Small intestine (tissue), 7 donors: ENCODE measurements at regions not wholly inside any gene's neighbourhood (a gene's known extent, or its start where the extent isn't known, plus 50 kb on each side); places are given as distances from the start of the nearest gene placed in this dataset.
"Not testable (repeated sequence)": the region's sequence is repeated elsewhere in the genome, so short reads cannot be mapped to it uniquely, and the experiment has no call there.

ENCODE experiments used
- DNase-seq, 2 donors: peaks; one replicate each; pipeline versions ENCODE4 v3.0.0 to v3.0.0-alpha.2; 2013
- FAIRE-seq: peaks from 2 replicates; lab custom pipeline; 2012; peaks lifted over from hg19 to GRCh38; lab: Jason Lieb, UNC
- H3K27ac ChIP-seq, 3 donors: one replicate each; pipeline ENCODE4 v1.5.1; 2013; ENCODE audit warnings: low read length in 2 of 3, mild to moderate bottlenecking in 2 of 3, control low read depth in 1 of 3, inconsistent platforms in 1 of 3, low read depth in 1 of 3, moderate library complexity in 1 of 3
- H3K27me3 ChIP-seq, 3 donors: one replicate each; pipeline ENCODE4 v1.6.1; 2013; ENCODE audit warnings: low read length in 3 of 3, inconsistent platforms in 1 of 3; ENCODE audit not compliant: control insufficient read depth in 3 of 3, insufficient read depth in 3 of 3
- H3K36me3 ChIP-seq, 3 donors: one replicate each; pipeline ENCODE4 v1.6.1; 2013; ENCODE audit warnings: low read length in 3 of 3, inconsistent platforms in 1 of 3, low read depth in 1 of 3, mild to moderate bottlenecking in 1 of 3, moderate library complexity in 1 of 3; ENCODE audit not compliant: control insufficient read depth in 3 of 3, insufficient read depth in 2 of 3
- H3K4me1 ChIP-seq, 3 donors: one replicate each; pipeline ENCODE4 v1.6.1; 2013; ENCODE audit warnings: low read length in 2 of 3, inconsistent platforms in 1 of 3, low read depth in 1 of 3, mild to moderate bottlenecking in 1 of 3, moderate library complexity in 1 of 3; ENCODE audit not compliant: control insufficient read depth in 3 of 3, insufficient read depth in 2 of 3
- H3K4me3 ChIP-seq, 3 donors: one replicate each; pipeline ENCODE4 v1.5.1; 2013; ENCODE audit warnings: low read length in 3 of 3, control low read depth in 1 of 3, inconsistent platforms in 1 of 3, low read depth in 1 of 3, mild to moderate bottlenecking in 1 of 3, moderate library complexity in 1 of 3
- H3K9me3 ChIP-seq, 2 donors: one replicate each; pipeline ENCODE4 v1.6.1; 2013; ENCODE audit warnings: low read depth in 1 of 2, low read length in 1 of 2; ENCODE audit not compliant: control insufficient read depth in 2 of 2, insufficient read depth in 1 of 2
- WGBS, 3 donors: extraction: QIAGEN DNeasy Blood & Tissue Kit; methylation state at CpG; one replicate each; pipeline ENCODE4 v1.1.7; 2013; 5-methylcytosine and 5-hydroxymethylcytosine counted together
- donor health status: healthy with polysubstance abuse.
- donor health status: control.
- donor health status: control.
- donor health status: Bipolar disorder and iron deficiency.
- donor health status: healthy.

GRCh38 chr6:139738801-139739455 is 364.5 kb upstream of the CITED2 start:
- Histone ChIP-seq H3K4me1 (peaks cover 0 to 7% (median 0%) of the 10 kb centered on the region in 3 donors), H3K9me3 (no peaks in the 10 kb centered on the region), H3K27ac (no peak overlapping the region), H3K4me3 (no peak overlapping the region), H3K36me3 (no peaks in the 10 kb centered on the region), H3K27me3 (no peaks in the 10 kb centered on the region)
- 87 to 93% (median 93%) methylated on average over 3 of the region's 3 CpGs for WGBS, 3 donors
- FAIRE-seq (peak; percentile 51), DNase-seq (no peak)

- no peak for FAIRE-seq
- Histone ChIP-seq H3K4me1 (no peaks in the 10 kb centered on the region), H3K9me3 (no peaks in the 10 kb centered on the region), H3K27me3 (no peaks in the 10 kb centered on the region), H3K4me3 (no peak overlapping the region), H3K27ac (no peak overlapping the region), H3K36me3 (no peaks in the 10 kb centered on the region)
- 81 to 94% (median 83%) methylated on average over 2 of the region's 2 CpGs for WGBS, 3 donors
- no peak for DNase-seq
Observed at GRCh38 chr6:139736325-139736906, 362.0 kb upstream of the CITED2 start.

DNA sequence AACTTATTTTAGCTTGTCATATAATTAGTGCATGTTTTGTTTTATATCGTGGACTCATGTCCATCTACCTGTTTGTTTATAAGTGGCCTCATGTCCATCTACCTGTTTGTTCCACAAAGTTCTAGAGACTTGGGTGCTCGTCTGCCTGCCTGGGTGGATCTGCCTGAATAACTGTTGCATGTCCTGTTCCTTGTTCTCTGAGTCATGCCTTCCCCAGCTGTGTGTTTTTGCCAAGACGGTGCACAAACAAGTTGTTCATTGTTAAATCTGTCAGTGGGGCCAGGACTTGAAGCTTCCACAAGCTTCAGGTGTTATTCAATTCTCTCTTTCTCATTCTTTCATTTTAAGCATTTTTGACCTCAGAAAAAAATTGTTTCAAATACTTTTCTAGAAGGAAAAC is 358.0 kb upstream of the CITED2 start:
- H3K27ac ChIP-seq = no peak overlapping the region
- H3K4me3 ChIP-seq = no peak overlapping the region
- H3K9me3 ChIP-seq = no peaks in the 10 kb centered on the region
- DNase-seq = no peak
- H3K27me3 ChIP-seq = no peaks in the 10 kb centered on the region
- WGBS, 3 donors = 25 to 58% (median 48%) methylated on average over 3 of the region's 3 CpGs
- no peak for FAIRE-seq
- H3K4me1 ChIP-seq = peaks cover 0 to 5% (median 0%) of the 10 kb centered on the region in 3 donors
- no peaks in the 10 kb centered on the region for H3K36me3 ChIP-seq

DNA sequence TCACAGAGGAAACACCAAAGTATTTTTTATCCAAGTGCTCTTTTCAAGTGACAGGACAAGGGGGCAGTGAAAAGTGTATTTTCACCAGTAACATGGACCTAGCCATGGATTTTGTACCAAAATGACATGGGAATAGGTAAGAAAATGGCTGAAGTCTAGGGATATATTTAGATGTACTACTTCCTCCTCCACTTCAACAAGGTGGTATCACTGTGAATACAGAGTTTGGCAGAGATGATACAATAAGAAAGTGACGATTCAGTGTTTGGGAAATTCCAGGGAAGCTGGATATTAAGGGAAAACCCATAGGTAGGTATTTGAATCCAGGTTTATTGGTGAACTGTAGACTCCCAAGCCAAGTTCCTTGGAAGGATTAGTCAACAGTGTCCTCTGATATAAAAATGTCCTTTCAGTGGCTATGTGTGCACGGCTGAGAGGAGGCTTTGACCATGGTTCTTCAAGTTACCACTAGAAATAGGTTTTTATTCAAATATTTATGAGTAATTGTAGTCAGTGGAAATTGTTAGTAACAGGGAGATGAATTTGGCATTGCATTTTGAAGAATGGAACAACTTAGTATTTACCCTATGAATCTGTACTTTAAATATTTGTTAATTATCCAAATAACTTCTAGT is 356.0 kb upstream of the CITED2 start:
- H3K27ac ChIP-seq = no peak overlapping the region
- no peak overlapping the region for H3K4me3 ChIP-seq
- FAIRE-seq (no peak), DNase-seq (no peak)
- H3K27me3 ChIP-seq = no peaks in the 10 kb centered on the region
- H3K36me3 ChIP-seq = no peaks in the 10 kb centered on the region
- WGBS, 3 donors = 73 to 74% (median 73%) methylated on average over 2 of the region's 2 CpGs
- H3K9me3 ChIP-seq = no peaks in the 10 kb centered on the region
- H3K4me1 ChIP-seq = peaks cover 0 to 5% (median 0%) of the 10 kb centered on the region in 3 donors

DNA sequence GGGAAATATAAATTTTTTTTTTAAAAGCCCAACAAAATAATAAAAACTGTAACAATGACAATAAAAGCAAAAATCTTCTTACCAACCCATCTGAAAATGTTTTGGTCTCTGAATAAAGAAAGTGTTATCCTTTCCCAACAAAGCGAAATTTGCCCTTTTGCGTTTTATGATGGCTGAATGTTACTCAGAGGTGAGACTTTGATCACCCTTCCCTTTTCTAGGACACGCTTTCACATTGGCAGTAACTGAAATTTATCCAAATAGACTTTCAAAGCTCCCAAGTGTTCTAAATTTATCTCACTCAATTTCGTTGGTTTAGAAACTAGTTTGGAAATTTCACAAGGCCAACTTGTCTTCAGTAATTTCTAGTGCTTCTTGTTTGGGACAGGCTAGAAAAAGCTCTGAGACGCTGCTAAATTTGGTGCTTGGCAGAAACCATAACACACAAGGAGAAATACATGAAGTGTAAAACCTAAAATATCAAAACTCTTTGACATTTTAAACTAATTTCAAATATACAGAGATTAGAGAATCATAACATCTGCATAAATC is 354.5 kb upstream of the CITED2 start:
- no peaks in the 10 kb centered on the region for H3K27me3 ChIP-seq
- no peaks in the 10 kb centered on the region for H3K36me3 ChIP-seq
- H3K4me3 ChIP-seq = no peak overlapping the region
- H3K9me3 ChIP-seq = no peaks in the 10 kb centered on the region
- WGBS, 3 donors = 31 to 60% (median 43%) methylated on average over 5 of the region's 5 CpGs
- H3K27ac ChIP-seq = no peak overlapping the region
- no peak for FAIRE-seq
- H3K4me1 ChIP-seq = peaks cover 0 to 5% (median 0%) of the 10 kb centered on the region in 3 donors
- peak in 1 of 2 donors; percentile 68 for DNase-seq

DNA sequence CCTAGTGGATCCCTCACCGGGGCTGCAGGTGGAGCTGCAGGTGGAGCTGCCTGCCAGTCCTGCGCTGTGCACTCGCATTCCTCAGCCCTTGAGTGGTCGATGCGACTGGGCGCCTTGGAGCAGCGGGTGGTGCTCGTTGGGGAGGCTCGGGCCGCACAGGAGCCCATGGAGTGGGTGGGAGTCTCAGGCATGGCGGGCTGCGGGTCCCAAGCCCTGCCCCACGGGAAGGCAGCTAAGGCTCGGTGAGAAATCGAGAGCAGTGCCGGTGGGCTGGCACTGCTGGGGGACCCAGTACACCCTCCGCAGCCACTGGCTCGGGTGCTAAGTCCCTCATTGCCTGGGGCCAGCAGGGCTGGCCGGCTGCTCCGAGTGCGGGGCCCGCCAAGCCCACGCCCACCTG is 351.8 kb upstream of the CITED2 start:
- H3K27me3 ChIP-seq, H3K27ac ChIP-seq, FAIRE-seq, H3K9me3 ChIP-seq, H3K4me1 ChIP-seq, DNase-seq, H3K4me3 ChIP-seq, H3K36me3 ChIP-seq: not testable (repeated sequence)
- 96 to 98% (median 97%) methylated on average over 11 to 23 of the region's 23 CpGs for WGBS, 3 donors

GRCh38 chr6:139722530-139722929 is 348.1 kb upstream of the CITED2 start:
- Histone ChIP-seq H3K27ac (no peak overlapping the region), H3K4me1 (no peaks in the 10 kb centered on the region), H3K36me3 (no peaks in the 10 kb centered on the region), H3K9me3 (no peaks in the 10 kb centered on the region), H3K27me3 (no peaks in the 10 kb centered on the region), H3K4me3 (no peak overlapping the region)
- WGBS, 3 donors = 75 to 85% (median 81%) methylated on average over 3 of the region's 3 CpGs
- no peak for FAIRE-seq
- no peak for DNase-seq

GRCh38 chr6:139721954-139722353 is 347.5 kb upstream of the CITED2 start:
- Histone ChIP-seq H3K9me3 (no peaks in the 10 kb centered on the region), H3K4me3 (no peak overlapping the region), H3K36me3 (no peaks in the 10 kb centered on the region), H3K4me1 (no peaks in the 10 kb centered on the region), H3K27me3 (no peaks in the 10 kb centered on the region), H3K27ac (no peak overlapping the region)
- no peak for FAIRE-seq
- 85 to 97% (median 87%) methylated on average over 3 of the region's 3 CpGs for WGBS, 3 donors
- no peak for DNase-seq
